Superior temporal gyrus (tissue), 1 donor: ENCODE measurements at regions not wholly inside any gene's neighbourhood (a gene's known extent, or its start where the extent isn't known, plus 50 kb on each side); places are given as distances from the start of the nearest gene placed in this dataset.
A peak's percentile ranks its signal among the peaks of the same experiment; 100 is the strongest.
"Not testable (repeated sequence)": the region's sequence is repeated elsewhere in the genome, so short reads cannot be mapped to it uniquely, and the experiment has no call there.

ENCODE experiments used
- DNase-seq: peaks from one replicate; pipeline ENCODE4 v3.0.0-alpha.2; 2016; ENCODE audit errors: extremely low spot score

DNA sequence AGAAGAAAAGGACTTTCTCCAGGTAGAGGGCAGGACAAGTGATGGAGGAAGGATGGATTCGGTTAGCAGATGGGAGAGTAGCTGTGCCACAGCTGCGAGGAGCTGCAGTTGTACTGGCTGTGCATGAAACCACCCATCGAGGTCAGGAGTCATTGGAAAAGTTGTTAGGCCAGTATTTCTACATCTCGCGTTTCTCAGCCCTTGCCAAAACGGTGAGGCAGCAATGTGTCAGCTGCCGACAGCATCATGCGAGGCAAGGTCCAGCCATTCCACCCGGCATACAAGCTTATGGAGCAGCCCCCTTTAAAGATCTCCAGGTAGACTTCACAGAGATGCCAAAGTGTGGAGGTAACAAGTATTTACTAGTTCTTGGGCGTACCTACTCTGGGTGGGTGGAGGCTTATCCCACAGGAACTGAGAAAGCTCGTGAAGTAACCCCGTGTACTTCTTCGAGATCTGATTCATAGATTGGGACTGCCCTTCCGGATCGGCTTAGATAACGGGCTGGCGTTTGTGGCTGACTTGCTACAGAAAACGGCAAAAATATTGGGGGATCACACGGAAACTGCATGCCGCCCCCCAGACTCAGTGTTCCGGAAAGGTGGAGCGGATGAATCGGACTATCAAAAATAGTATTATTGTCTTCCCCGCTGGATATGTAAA lies 105.0 kb upstream of the HMX1 start:
- not testable (repeated sequence) for DNase-seq

- not testable (repeated sequence) for DNase-seq
Measured at GRCh38 chr4:8972635-8973034, 101.0 kb upstream of the HMX1 start.

DNA sequence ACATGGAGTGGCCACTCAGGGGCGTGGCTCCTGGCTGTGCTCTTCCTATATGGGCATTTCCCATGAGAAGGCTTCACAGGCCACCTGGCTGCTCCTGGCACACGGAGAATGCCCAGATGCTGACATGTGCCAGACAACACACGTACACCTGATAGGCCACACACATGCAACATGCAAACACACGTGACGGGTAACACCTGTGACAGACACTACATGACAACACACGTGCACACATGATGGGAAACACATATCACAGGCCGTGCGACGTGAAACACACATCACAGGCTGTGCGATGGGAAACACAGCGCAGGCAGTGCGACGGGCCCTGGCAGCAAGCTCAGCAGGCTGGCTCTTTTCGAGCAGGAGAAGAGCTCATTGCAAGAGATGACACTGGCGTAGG lies 94.3 kb upstream of the HMX1 start:
- not testable (repeated sequence) for DNase-seq

- not testable (repeated sequence) for DNase-seq
Measured at GRCh38 chr4:8964201-8964788, 92.7 kb upstream of the HMX1 start.

DNA sequence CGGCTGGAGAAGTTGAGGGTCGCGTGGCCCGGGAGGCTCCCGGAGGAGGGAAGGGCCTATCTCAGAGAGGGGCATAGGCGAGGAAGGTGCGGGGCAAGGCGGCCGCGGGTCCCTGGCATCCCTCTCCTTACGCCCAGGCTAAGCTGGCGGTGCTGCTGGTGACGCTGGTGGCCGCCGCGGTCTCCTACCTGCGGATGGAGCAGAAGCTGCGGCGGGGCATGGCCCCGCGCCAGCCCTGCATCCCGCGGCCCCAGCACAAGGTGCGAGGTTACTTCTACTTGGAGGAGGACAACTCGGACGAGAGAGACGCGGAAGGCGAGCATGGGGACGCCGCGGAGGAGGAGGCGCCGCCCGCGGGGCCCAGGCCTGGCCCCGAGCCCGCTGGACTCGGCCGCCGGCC lies 91.9 kb upstream of the HMX1 start:
- not testable (repeated sequence) for DNase-seq

DNA sequence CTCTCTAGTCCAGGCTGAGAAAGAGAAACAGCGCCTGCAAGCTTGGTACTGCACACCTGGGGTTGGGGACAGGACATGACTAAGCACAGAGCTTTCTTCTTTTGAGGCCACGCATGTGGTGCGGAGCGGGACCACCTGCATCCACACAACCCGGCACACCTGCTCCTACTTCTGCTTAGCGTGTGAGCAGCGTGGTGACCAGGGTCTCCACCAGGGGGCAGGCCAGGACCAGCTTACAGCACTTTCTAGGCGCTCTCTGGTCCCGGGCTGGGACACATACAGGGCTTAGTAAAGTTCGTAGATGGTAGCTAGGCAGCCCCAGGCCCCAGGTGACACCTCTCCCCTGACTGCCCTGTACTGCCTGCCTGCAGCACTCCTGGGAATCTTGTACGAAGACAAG lies 89.7 kb upstream of the HMX1 start:
- DNase-seq: peak; percentile 68

GRCh38 chr4:8959471-8959870 lies 87.8 kb upstream of the HMX1 start:
- not testable (repeated sequence) for DNase-seq

- DNase-seq: not testable (repeated sequence)
Measured at GRCh38 chr4:8954001-8954400, 82.4 kb upstream of the HMX1 start.

GRCh38 chr4:8952791-8953190 lies 81.2 kb upstream of the HMX1 start:
- not testable (repeated sequence) for DNase-seq

DNA sequence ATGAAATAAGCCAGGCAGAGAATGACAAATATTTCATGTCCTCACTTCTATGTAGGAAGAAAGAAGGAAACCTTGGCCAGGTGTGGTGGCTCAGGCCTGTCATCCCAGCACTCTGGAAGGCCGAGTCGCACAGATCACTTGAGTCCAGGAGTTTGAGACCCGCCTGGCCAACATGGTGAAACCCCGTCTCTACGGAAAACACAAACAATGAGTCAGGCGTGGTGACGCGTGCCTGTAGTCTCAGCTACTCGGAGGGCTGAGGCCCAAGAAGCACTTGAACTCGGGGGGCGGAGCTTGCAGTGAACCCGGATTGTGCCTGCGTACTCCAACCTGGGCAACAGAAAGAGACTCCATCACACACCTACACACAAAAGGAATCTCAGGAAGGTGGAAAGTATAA lies 80.5 kb upstream of the HMX1 start:
- not testable (repeated sequence) for DNase-seq

- DNase-seq: not testable (repeated sequence)
Measured at GRCh38 chr4:8945506-8945905, 73.9 kb upstream of the HMX1 start.

- not testable (repeated sequence) for DNase-seq
Measured at GRCh38 chr4:8943367-8943766, 71.7 kb upstream of the HMX1 start.

DNA sequence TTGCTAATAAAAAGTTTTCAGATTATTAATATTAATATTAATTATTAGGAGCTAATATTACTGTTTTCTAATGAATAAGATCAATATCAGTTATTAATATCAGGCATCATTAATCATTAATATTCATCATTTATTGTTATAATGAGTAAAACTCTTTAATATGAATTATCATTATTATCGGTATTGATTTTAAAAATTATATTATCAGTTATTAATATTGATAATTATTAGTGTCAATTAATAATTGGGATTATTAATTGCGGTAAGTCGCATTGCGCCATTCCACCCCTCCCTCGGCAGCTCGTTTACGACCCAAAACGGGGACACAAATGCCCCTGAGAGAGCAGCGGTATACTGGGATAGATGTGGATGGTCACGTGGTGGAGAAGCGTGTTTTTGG lies 70.4 kb upstream of the HMX1 start:
- DNase-seq: not testable (repeated sequence)

GRCh38 chr4:8941492-8941805 lies 69.8 kb upstream of the HMX1 start:
- DNase-seq: not testable (repeated sequence)

DNA sequence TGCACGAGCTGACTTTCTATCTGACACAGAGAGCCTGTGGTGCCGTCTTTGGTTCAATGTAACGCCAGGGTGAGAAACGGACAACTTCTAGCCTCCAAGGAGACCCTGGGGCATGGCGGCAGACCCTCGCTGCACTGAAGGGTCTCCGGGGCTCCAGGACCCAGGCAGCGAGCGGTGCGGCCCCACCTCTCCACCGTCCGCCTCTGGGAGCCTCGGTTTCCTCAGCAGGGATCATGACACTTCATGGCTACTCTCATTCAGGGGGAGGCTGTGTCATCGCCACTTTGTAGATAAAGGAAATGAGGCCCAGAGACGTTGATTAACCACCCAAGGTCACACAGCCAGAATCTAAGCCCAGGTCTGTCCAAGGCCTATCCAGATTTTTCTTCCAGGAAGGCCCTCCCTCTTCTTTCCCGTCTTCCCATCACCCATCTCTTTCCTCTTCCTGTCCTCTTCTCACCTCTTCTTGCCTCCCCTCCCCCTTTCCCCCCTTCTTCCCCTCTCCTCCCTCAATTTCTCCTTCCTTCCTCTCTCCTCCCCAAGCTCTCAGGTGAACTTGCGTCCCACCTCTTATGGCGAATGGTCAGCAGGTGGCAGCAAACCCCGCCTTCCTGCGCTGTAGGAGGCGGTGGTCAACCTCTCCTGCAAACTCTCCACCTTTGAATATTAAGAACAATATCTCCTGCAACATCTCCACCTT lies 69.3 kb upstream of the HMX1 start:
- no peak for DNase-seq

DNA sequence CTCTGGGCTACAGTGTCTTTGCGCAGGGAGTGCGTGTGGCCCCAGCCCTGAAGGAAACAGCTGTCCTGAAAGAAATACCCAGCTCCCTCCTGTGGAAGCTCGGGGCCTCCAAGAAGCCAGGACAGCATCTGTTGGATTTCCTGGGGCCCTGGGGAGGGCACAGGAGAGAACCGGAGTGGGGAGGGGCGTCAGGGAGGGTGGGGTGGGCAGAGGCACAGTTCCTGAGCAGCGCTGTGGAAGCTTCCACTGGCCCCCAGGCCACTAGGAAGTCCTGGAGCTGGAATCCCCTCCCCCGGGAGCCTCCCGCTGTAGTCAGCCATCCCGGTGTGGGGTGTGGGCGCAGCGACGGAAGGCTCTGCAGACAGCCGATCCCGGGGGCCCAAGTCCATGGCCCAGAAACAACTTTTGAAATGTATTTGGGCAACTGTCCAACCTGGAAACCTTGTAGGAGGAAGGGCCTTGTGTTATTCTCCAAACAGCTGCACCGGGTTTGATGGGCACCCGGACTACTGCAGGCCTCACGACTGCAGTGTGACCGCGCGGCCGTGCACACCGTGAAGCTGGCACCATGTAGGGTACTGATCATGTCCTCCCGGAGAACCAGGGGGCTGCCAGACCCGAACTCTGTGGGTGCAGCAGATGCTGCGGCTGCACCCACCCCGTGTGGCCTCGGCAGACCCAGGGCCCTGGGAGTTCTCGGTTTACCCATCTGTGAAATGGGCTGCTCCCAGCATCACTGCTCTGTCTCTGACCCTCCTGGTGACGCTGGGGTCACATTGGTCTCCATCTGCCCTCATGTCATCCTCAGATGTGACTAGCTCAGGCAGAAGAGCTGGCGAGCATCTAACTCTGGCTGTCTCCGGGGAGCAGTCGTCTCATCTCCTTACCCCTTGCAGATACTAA lies 68.5 kb upstream of the HMX1 start:
- no peak for DNase-seq

DNA sequence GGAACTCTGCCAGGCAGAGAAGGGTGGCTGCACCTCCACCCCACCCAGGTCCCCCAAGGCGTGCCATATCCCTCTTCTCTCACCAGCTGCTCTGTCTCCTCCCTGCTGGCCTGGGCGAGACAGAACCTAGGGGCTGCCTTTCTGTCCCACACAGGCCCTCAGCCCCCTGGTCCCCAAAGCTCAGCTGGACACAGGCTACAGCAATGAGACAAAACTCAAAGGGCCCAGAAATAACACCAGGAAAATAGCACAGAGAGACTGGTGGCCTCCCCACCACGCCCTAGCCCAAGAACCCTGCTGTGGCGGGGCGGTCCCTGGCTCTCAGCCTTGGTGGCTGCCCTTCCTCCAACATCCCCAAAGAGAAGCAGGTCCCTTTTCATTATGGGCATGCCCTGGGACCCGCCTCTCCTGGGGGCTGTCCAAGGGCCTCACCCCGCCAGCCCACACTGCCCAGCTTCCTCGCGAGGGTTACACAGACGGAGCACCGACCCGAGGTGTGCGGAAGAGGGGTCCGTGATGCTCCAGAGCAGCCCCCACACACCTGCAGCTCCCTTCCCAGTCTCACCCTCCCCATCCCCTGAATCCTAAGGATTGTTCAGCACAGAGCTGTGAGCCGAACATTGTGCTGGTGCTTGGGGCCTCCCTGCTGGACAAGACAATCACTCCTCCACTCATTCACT lies 67.7 kb upstream of the HMX1 start:
- DNase-seq: no peak

DNA sequence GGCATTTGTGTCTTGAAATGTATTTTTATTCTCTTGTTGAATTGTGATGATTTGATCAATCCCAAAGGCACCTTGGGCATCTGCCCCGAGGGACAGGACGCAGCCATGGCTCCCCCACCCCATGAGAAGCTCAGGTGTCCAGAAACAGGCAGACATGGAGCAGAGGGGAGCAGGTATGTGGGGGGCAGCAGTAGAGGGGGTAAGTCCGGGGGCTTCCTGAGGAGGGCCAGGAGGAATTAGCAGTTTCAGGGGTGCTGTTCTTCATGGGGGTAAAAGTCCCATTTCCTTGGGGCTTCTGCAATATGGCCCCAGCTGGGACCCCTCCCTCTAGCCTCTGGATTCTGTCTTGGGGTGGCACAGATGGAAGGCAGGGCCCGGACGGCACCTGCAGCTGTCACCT lies 67.0 kb upstream of the HMX1 start:
- no peak for DNase-seq

GRCh38 chr4:8938137-8938536 lies 66.5 kb upstream of the HMX1 start:
- DNase-seq: no peak

GRCh38 chr4:8932884-8933283 lies 61.2 kb upstream of the HMX1 start:
- DNase-seq: no peak

DNA sequence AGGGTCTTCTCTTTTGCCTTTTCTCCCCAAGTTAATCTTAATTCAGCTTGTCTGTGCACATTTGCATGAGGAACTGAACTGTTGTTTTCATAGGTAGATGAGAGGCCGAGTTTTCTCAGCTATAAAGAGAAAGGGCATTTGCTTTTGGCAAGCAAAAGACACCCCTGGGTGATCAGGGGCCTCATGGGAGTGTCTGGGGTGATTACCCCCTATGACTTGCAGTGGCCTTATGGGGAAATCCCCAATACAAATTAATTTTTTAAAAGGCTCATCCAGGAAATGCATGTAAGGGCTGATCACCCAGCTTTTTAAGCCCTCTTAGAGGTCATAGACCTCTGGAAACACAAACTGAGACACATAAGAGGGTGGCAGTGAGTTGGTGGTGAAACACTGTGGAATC lies 56.4 kb upstream of the HMX1 start:
- DNase-seq: no peak

GRCh38 chr4:8922481-8922880 lies 50.8 kb upstream of the HMX1 start:
- no peak for DNase-seq
